ENCODE measurements at regions not wholly inside any gene's neighbourhood (a gene's known extent, or its start where the extent isn't known, plus 50 kb on each side); places are given as distances from the start of the nearest gene placed in this dataset.

DNA sequence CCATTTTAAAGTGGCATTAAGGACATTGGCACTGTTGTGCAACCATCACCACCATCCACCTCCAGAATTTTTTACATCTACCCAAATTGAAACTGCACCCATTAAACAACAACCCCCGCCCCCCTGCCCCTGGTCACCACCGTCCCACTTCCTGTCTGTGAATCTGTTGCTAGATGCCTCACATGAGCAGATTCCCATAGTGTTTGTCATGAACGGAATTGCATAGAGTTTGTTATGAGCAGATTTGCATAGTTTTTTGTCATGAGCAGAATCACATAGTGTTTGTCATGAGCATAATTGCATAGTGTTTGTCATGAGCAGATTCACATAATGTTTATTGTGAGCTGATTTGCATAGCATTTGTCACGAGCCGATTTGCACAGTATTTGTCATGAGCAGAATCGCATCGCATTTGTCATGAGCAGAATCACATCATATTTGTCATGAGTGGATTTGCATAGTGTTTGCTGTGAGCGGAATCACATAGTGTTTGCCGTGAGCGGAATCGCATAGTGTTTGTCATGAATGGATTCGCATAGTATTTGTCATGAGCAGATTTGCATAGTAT is 54.0 kb upstream of the GTF3A start:
- no peak for DNase-seq

DNA sequence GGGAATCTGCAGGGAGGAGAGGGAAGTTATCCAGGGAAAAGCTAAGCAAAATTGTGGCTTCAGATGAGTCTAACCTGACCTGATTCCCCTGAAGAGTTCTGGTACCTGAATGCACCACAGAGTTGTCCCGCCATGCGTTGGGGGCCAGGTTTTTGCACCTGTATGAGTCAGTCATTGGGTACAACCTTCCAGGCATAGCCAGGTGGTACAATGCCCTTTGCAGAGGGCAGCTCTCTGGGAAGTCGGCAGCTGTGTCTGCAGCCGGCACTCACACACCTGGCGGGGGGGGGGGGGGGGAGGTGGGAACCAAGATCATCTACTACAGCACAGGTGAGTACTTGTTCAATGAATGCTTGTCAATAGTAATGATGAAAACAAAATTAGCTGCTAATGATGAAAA is 52.5 kb upstream of the GTF3A start:
- no peak for DNase-seq

DNA sequence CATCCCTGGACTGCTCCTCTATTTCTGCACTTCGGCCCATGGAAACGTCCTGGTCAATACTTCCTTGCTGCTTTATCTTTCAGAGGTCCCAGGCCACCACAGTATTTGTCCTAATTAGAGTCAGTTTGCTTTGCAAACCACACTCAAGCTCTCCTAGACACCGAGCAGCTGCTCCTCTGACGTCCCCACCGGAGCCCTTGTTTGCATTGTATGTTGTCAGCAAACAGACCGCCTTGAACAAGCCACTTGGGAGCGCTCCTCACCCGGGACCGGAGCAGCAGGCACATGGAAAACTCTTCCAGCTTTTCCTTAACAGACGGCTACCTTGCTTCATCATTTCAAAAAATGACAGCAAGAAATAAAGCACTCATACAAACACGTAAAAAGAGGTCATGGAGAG is 51.5 kb upstream of the GTF3A start:
- no peak for DNase-seq

DNA sequence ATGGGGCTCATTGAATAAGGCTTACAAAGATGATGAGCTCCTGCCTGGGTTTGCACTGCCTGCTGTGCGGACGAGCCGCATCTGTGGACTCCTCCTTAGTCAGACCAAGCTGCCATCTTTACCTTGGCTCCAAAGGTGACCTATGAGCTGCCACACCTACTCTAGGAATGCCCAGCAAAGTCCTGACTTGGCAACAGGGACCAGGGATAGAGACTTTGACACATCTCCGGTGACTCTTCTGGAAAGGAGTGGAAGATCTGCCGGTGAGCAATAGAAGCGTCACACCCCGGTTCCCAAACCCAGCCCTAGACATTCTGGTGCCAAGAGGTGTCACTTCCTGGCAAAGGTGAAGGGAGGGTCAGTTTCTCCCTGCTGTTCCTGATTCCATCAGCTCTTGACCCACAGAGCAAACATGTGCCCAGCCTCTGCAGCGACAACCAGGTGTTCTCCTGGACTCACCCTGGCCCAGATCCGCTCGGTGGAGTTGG is 50.2 kb upstream of the GTF3A start:
- DNase-seq, result no peak

All from stimulated activated CD4-positive, alpha-beta T cell treated with anti-CD3 and anti-CD28 coated beads, Interleukin-2, amount 100 ng/mL, for 24 hours (primary cell).